CD4-positive, alpha-beta T cell (primary cell): ENCODE measurements at regions not wholly inside any gene's neighbourhood (a gene's known extent, or its start where the extent isn't known, plus 50 kb on each side); places are given as distances from the start of the nearest gene placed in this dataset.

Experiments used
- ATAC-seq: fragments of 200-7000 bp; cut with Tn5 transposase; one replicate; pipeline ENCODE4 v1.10.0; 2022; ENCODE audit warnings: mild to moderate bottlenecking; ENCODE audit not compliant: poor library complexity
- CTCF ChIA-PET: fragments of 350-600 bp; sonication (Branson Sonifier 250); formaldehyde crosslinking; loops from one replicate; lab custom pipeline; 2021; ENCODE audit warnings: antibody characterized with exemption, inconsistent platforms; lab: Charles Lee
- POLR2A ChIA-PET: fragments of 350-600 bp; sonication (Branson Sonifier 250); formaldehyde crosslinking; loops from one replicate; lab custom pipeline; 2021; ENCODE audit warnings: antibody characterized with exemption, inconsistent platforms; lab: Charles Lee
- DNase-seq, 14 experiments: peaks; one replicate each; pipeline ENCODE4 v3.0.0-alpha.2; 2013 to 2020; ENCODE audit warnings: mixed read lengths in 2 of 14
- H3K27ac ChIP-seq, 2 donors: one replicate each; pipeline versions ENCODE4 v1.5.1 to v1.7.0; 2013; ENCODE audit warnings: low read length in 2 of 2, low read depth in 1 of 2, mild to moderate bottlenecking in 1 of 2
- H3K27me3 ChIP-seq, 2 experiments: 1 replicate in 1 of 2; 2 replicates in 1 of 2; pipeline versions ENCODE4 v1.6.1 to v1.7.0; 2013; ENCODE audit warnings: low read length in 2 of 2, control low read depth in 1 of 2, mild to moderate bottlenecking in 1 of 2, moderate library complexity in 1 of 2; ENCODE audit not compliant: insufficient read depth in 2 of 2, control insufficient read depth in 1 of 2
- H3K36me3 ChIP-seq: one replicate; pipeline ENCODE4 v1.6.1; 2013; ENCODE audit warnings: low read length, control low read depth; ENCODE audit not compliant: insufficient read depth
- H3K4me1 ChIP-seq: one replicate; pipeline ENCODE4 v1.6.1; 2013; ENCODE audit warnings: low read length, control low read depth; ENCODE audit not compliant: insufficient read depth
- H3K4me3 ChIP-seq: one replicate; pipeline ENCODE4 v1.5.1; 2013; ENCODE audit warnings: mild to moderate bottlenecking, low read length, moderate library complexity
- H3K9me3 ChIP-seq, 2 experiments: 1 replicate in 1 of 2; 2 replicates in 1 of 2; pipeline versions ENCODE4 v1.6.1 to v1.7.0; 2013; ENCODE audit warnings: low read length in 2 of 2, mild to moderate bottlenecking in 2 of 2, control low read depth in 1 of 2, moderate library complexity in 1 of 2; ENCODE audit not compliant: control insufficient read depth in 1 of 2, insufficient read depth in 1 of 2
- H3K27ac Mint-ChIP-seq: one replicate; pipeline ENCODE4 v1.8.0; 2020; ENCODE audit warnings: mixed read lengths
- H3K27me3 Mint-ChIP-seq: one replicate; pipeline ENCODE4 v1.8.0; 2021; ENCODE audit warnings: mixed read lengths
- H3K36me3 Mint-ChIP-seq: one replicate; pipeline ENCODE4 v1.8.0; 2021; ENCODE audit warnings: low read depth, mixed read lengths
- H3K4me1 Mint-ChIP-seq: one replicate; pipeline ENCODE4 v1.8.0; 2021; ENCODE audit warnings: low read depth, mixed read lengths
- H3K4me3 Mint-ChIP-seq: one replicate; pipeline ENCODE4 v1.8.0; 2020; ENCODE audit warnings: mild to moderate bottlenecking, mixed read lengths
- H3K9me3 Mint-ChIP-seq: one replicate; pipeline ENCODE4 v1.8.0; 2020; ENCODE audit warnings: mixed read lengths
- CTCF ChIP-seq: fragments of 200-600 bp; IDR thresholded peaks from one replicate; pipeline ENCODE4 v1.8.0; 2022; ENCODE audit warnings: antibody characterized with exemption, mild to moderate bottlenecking
- intact Hi-C, 2 experiments: fragments of 100-400 bp; cut with DNase I in 1 of 2; cut with micrococcal nuclease in 1 of 2; formaldehyde crosslinking; loops; one replicate each; pipeline versions ENCODE4 v1.15.1 to v1.9.0; 2023 to 2025; cut with DNase I, micrococcal nuclease

DNA sequence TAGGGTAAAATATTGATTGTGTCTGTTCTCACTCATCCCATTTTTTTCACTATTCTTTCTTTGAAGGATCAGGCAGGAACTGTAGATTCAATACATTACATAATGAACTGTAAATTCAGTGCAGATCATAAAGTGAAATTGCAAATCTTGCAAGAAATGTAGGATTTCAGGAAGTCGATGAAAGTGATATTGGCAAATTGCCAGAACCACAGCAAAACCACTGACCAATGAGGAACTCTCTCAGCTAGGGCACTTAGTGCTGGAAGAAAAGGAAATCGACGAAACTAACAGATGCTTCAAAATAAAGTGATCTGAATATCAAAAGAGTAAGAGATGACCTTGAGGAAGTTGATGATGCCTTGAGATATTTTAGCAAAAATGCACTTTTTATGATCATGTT, 157.6 kb downstream of the AACS start:
- POLR2A ChIA-PET = no interaction called here
- Mint-ChIP-seq H3K9me3 (no peaks in the 10 kb centered on the region), H3K4me1 (no peaks in the 10 kb centered on the region)

DNA sequence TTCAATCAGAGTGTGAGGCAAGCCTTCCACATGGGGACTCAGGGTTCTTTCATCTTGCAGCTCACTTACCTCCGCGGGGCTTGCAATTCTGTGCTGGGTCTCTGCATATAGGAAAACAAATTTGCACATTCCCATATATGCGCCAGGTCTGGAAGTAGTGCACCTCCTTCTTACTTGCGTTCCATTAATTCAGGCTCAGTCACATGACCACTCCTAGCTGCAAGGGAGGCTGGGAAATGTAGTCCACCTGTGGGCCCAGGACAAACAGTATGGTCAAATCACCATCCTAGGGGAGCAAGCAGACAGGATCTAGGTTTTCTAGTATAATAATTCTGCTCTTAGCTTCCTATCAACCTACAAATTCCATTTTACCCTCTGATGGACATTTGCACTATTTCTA, 160.4 kb downstream of the AACS start:
- Histone ChIP-seq H3K27ac (no peak overlapping the region), H3K4me1 (no peaks in the 10 kb centered on the region), H3K36me3 (no peaks in the 10 kb centered on the region), H3K27me3 (peaks cover 4% of the 10 kb centered on the region in 2 experiments), H3K9me3 (peaks cover 0 to 2% of the 10 kb centered on the region in 2 experiments), H3K4me3 (no peak overlapping the region)
- ChIA-PET POLR2A (no interaction called here), CTCF (no interaction called here)
- DNase-seq (no peak), ATAC-seq (no peak)
- no peaks in the 10 kb centered on the region for H3K4me1 Mint-ChIP-seq
- H3K27ac Mint-ChIP-seq = no peak overlapping the region
- intact Hi-C loops = no loop called here
- H3K9me3 Mint-ChIP-seq = no peaks in the 10 kb centered on the region
- H3K4me3 Mint-ChIP-seq = no peak overlapping the region
- no peak for TF ChIP-seq CTCF
- peaks cover 39% of the 10 kb centered on the region for H3K27me3 Mint-ChIP-seq
- H3K36me3 Mint-ChIP-seq = no peaks in the 10 kb centered on the region

More for the DNA sequence above, 157.6 kb downstream of the AACS start:
- no peaks in the 10 kb centered on the region for H3K36me3 ChIP-seq
- no peaks in the 10 kb centered on the region for H3K4me1 ChIP-seq
- peaks cover 47% of the 10 kb centered on the region for H3K27me3 Mint-ChIP-seq
- no peak overlapping the region for H3K4me3 Mint-ChIP-seq
- H3K27ac Mint-ChIP-seq = no peak overlapping the region
- peaks cover 0 to 10% of the 10 kb centered on the region in 2 experiments for H3K9me3 ChIP-seq
- CTCF ChIA-PET = no interaction called here
- H3K27ac ChIP-seq = no peak overlapping the region
- no peak overlapping the region for H3K4me3 ChIP-seq
- H3K27me3 ChIP-seq = peaks cover 4 to 8% of the 10 kb centered on the region in 2 experiments
- no peak for TF ChIP-seq CTCF
- intact Hi-C loops = no loop called here
- no peak for ATAC-seq
- DNase-seq = peak in 1 of 14 experiments; percentile 11
- H3K36me3 Mint-ChIP-seq = no peaks in the 10 kb centered on the region

GRCh38 chr12:125228519-125229260, 163.5 kb downstream of the AACS start:
- TF ChIP-seq CTCF = no peak
- no peak overlapping the region for H3K27ac Mint-ChIP-seq
- POLR2A ChIA-PET = no interaction called here
- H3K36me3 ChIP-seq = no peaks in the 10 kb centered on the region
- peaks cover 0 to 1% of the 10 kb centered on the region in 2 experiments for H3K27me3 ChIP-seq
- no peaks in the 10 kb centered on the region for H3K9me3 Mint-ChIP-seq
- H3K27ac ChIP-seq = no peak overlapping the region
- no peaks in the 10 kb centered on the region for H3K4me1 ChIP-seq
- H3K36me3 Mint-ChIP-seq = no peaks in the 10 kb centered on the region
- DNase-seq = no peak
- H3K4me3 Mint-ChIP-seq = no peak overlapping the region
- H3K4me3 ChIP-seq = no peak overlapping the region
- no peaks in the 10 kb centered on the region for H3K9me3 ChIP-seq
- H3K27me3 Mint-ChIP-seq = peaks cover 35% of the 10 kb centered on the region
- ATAC-seq = no peak
- H3K4me1 Mint-ChIP-seq = no peaks in the 10 kb centered on the region
- CTCF ChIA-PET = interaction anchor here (0.9 kb wide), 1 partner anchor 26 kb away, joined by 3 read pairs; no protein-coding TSS in a partner anchor
- intact Hi-C loops = no loop called here
